ENCODE measurements at regions not wholly inside any gene's neighbourhood (a gene's known extent, or its start where the extent isn't known, plus 50 kb on each side); places are given as distances from the start of the nearest gene placed in this dataset.

DNA sequence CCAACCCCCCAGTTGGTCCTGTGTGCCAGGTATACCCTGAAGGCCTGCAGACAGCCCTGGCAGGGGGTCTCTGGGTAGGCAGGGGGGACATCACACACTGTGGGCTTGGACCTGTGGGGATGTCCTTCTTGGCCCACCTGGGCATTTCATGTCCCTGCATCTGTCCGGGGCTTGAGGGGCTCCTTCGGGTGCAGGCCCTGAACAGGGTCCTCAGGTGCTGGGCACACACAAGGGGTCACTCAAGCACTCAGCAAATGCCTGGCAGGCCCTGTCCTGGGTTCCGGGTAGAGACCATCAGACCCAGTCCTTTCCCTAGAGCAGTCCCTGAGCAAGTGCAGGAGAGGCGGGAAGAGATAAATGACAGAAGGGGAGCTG, 70.5 kb upstream of the WNT11 start:
- no peak for DNase-seq (ENCODE audit: low read depth)

DNA sequence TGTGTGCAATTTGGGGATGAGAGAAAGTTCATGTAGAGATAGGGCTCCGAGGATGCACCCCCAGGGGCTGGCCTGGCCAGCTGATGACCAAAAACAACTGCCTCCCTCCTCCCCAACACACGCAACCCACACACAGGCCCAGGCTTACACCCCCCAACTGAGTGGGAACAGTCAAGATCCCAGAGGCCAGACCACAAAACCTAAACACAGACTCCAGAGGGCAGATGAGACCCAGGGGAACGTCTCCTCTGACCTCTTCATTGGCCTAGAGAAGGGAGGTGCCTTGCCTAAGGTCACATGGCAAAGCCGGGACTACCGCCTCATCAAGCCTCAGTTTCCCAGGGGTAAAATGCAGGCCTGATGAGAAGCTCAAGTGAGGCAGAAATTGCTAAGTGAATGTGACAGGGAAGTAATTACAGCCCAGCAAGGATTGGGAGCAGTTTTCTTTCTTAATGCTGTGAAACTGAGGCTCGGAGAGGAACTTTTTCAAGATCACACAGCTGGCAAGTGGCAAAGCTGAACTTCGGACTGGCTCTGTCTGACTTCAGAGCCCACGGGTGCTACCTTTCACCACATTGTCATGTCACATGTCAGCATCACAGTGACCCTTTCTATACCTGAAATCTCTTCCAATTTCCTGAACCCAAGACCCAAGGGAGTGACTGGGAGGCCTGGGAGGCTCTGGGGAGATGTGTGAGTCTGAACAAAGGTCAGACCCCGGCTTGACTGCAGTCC, 69.9 kb upstream of the WNT11 start:
- DNase-seq (ENCODE audit: low read depth): no peak

DNA sequence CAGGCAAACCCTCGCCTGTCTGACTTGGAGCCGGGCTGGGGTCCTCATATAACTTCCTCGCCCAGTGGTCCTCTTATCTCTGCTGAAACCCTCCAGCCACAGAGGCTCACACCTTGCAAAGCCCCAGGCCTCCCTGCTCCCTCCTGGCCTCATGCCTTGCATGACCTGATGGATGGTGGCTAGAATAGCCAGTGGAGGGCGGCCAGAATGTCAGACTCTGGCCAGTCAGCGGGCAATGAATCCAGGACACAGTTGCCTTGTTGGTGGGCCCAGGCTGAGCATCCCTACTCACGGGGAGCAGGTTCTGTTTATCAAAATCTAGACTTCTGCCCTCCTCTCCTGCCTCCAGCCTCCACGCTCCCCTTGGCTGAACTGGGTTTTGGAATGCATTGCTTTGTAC, 69.1 kb upstream of the WNT11 start:
- no peak for DNase-seq (ENCODE audit: low read depth)

DNA sequence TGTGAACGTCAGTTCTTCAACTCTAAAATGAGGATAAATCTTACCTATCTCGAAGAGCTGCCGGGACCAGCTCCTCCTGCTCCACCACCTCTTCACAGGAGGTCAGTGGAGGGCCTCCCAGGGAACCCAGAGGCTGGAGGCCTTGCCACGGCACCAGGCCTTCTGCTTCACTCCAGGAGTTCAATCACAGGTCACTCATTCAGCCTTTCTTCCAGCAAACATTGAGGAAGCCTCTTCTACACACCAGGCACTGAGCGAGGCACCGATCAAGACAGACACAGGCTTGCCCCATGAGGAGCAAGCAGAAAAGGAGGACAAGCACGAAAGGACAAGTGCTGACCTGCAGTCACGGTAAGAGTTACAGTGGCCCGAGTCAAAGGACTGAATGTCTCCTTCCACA, 64.8 kb upstream of the WNT11 start:
- DNase-seq (ENCODE audit: low read depth): no peak

DNA sequence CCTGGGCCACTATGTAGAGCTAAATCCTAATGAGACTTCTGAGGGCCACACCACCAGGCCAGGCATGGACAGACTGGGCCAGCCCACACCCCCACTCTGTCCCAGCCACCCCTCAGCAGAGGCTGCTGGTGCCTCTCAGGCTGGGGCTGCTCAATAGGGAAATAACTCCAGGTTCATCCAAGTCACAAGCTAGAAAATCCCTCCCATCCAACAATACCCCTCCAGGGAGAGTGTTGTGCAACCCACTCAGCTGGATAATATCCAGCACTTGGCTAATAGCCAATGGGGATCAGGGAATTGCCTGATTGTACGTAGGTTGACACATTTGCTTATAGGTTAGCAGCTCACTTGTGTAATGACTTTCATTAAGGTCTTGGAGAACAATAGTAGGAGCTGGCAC, 64.1 kb upstream of the WNT11 start:
- DNase-seq (ENCODE audit: low read depth): no peak

DNA sequence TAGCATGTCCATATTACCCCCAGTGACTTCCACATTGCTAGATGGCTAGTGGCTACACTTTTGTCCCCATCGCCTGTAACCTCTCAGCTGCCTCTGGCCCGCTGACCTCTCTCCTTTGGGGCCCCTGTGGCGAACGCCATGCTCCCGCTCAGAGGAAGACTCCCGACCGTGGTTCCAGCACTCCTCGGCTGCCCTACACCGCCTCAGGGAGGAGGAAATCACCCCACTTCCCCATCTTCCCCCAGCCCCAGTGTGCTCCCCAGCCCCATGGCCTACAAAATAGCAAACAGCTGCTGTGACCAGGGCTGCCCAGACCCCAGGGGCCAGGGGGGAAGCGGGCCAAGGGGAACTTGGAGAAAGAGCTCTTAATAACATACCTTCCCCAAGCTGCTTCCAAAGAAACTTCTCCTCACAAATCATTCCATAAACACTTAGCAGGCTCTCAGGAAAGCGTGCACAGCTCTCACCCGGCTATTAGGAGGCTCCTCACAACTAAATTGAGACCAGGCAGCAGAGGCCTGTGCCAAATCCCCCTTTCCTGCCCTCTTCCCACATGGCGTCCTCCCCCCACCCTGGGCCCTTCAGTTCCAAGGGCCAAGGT, 63.5 kb upstream of the WNT11 start:
- DNase-seq (ENCODE audit: low read depth): no peak

DNA sequence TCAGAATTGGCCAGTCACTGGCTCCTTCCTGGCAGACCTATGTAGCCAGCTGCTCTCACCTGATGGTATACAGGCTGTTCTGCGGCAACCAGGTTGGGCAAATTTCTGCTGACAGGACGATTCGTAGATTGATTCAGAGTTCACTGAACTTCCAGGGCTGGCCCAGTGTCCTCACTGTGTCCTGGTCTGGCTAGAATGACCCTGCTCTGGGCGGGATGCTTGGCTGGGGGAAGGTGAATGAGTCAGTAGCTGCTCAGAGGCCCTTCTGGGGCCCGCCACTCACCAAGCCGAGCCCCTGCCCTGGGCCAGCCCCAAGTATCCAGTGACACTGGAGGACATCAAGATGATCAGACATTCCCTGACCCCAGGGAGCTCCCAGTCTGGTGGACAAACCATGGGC, 62.9 kb upstream of the WNT11 start:
- no peak for DNase-seq (ENCODE audit: low read depth)

DNA sequence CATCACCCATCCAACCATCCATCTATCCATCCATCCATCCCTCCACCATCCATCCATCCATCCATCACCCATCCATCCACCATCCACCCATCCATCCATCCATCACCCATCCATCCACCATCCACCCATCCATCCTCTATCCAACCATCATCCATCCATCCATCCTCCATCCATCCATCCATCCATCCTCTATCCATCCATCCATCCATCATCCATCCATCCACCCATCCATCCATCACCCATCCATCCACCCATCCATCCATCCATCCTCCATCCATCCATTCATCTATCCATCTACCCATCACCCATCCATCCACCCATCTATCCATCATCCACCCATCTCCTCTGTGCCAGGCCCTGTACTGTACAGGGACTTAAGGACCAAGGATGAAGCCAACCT, 62.2 kb upstream of the WNT11 start:
- DNase-seq (ENCODE audit: low read depth): no peak

DNA sequence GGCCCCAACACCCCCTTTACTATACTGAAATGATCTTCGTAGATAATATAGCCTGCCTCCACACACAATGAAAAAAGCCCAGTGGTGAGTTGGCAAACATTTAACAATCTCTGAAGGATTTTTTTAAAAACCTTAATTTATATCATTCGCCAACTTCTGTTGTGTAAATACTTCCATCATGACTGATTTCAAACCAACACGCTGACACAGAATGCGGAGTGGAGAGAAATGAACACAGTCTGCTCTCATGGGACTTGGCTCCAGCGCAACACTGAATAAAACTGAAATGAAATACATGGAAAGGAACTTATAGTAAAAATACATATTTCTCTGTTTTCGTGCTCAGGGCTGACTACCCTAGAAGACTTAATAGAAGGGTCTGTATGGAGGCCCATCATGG, 61.3 kb upstream of the WNT11 start:
- no peak for DNase-seq (ENCODE audit: low read depth)

DNA sequence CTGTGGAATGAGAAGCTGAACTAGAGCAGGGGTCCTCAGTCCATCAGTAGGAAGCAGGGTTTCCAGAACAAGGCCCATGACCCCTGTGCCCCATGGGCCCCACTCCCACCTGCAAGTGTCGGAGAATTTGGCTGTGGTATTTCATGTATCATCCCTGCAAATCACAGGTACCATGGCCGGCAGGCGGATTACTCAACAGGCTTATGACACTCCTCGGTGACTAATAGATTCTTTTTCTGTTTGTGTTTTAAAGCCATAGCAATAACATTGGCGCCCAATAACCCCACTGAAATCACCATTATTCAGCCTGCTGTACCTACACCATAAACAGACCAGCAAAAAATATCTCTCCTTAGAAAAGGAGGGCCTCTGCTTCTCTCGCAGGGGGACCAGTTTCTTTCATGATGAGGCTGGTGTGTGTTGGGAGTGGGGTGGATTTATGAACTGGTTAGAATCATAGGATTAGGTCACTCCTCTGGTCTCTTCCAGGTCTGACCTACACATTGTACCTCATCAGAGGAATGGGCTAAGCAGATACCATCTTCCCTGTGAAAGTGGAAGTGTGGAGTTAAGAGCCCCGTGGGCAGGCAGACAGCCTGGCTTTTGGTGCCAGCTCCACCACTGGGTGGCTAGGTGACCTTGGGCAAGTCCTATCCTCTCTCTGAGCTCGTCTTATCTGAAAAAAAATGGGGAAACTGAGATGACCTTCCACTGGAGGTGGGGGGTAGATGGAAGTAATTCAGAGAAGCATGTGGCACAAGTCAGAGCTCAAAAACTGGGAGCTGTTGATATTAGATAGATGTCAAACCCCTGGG, 60.2 kb upstream of the WNT11 start:
- peak; percentile 60 for DNase-seq (ENCODE audit: low read depth)

DNA sequence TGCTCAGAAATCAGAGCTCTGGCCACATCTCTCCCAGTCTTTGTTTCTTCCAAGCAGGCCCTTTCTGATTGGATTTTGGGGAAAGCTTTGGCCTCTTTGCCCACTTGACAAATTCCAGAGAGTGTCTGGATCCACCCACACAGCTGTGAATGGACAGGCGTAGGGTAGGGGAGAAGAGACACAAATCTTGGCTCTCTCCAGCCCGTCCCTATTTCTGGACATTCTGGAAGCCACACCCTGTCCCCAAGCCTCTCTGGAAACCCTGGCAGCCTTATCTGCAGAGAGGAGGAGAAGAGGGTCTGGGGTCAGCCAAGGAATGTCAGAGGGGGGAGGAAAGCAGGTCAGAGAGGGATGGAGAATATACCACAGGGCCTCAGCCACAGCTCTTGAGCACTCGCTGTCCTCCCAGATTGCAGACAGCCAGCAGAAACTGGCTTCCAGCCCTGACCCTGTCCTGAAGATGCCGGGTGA, 59.5 kb upstream of the WNT11 start:
- DNase-seq (ENCODE audit: low read depth): no peak

DNA sequence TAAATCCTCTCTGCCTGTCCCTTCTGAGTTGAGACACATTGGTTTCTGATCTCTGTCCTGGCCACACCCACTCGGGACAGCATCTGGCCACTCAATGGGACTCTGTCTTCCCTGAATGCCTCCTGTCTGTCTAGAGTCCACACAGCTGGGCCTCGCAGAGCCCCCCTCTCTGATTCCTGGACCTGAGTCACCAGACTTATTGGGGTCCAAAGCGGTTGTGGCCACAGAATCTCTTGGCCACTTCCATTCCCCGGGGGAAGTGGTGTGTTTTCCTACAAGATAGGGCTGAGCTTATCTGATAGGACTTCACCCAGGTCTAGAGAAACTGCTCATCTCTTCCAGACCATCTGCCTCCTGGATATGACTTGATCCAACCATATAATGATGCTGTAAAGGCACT, 57.4 kb upstream of the WNT11 start:
- no peak for DNase-seq (ENCODE audit: low read depth)

DNA sequence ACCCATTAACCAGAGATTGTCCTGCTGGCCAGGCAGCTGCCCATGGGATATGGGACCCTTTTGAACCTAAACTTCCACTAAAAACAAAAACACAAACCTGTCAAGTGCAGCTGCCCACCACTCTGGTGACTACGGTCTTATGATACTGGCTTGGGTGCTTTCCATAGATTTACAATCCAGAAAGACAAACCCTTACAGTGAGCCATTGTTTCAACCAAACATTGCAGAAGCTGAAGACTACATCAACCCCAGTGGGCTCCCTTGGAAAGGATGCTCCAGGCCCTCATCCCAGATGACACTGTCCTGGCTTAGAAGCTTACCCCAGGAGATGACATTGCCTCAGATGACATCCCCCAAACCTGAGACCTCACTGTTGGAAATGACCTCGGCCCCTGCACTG, 56.9 kb upstream of the WNT11 start:
- DNase-seq (ENCODE audit: low read depth): no peak

DNA sequence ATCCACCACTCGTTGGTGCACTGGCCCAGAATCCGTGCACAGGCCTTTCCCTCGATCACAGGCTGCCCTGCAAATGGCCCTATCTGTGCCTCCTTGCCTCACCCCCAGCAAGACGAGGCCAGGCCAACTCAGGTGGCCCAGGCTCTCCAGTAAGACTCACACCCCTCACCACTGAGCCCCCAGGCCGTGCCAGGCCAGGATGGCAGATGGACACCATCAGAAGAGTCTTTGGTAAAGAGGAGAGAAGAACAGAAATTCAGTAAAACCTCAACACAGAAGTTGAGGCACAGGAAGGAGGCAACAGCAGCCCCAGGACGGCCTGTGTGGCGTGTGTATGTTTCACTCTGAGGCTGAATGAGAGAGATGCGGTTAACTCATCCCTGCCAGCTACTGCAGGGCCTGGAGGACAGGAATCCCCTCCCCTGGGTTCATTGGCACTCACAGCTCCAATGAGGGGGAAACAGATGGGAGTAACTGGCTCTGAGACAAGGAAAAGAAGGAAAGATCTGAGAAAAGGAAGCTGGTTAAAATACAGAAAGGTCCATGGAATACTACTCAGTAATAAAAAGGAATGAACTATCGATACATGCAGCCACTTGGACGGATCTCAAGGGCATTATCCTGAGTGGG, 54.1 kb upstream of the WNT11 start:
- no peak for DNase-seq (ENCODE audit: low read depth)

DNA sequence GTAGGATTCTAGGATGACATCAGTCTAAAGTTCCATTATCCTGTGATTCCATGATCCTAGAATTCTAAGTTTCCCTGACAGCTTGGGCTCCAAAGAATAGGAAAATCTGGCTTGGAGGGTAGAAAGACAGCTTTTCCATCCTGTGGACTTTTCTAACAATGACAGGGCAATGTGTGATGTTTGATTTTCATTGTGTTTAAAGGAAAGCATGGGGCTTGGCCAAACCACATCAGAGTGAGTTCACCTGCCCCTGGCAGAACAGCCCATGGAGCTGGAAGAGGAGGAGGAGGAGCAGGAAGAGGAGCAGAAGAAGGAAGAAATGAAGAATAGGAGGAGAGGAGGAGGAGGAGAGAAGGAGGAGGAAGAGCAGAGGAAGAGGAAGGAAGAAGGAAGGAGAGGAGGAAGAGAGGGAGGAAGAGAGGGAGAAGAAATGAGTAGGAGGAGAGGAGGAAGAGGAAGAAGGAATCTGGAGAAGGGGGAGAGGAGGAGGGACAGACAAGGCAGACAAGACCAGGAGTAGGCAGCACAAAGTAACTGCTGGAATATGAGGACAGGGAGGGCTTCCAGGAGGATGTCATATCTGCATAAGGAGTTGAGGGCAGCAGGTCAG, 53.1 kb upstream of the WNT11 start:
- no peak for DNase-seq (ENCODE audit: low read depth)

DNA sequence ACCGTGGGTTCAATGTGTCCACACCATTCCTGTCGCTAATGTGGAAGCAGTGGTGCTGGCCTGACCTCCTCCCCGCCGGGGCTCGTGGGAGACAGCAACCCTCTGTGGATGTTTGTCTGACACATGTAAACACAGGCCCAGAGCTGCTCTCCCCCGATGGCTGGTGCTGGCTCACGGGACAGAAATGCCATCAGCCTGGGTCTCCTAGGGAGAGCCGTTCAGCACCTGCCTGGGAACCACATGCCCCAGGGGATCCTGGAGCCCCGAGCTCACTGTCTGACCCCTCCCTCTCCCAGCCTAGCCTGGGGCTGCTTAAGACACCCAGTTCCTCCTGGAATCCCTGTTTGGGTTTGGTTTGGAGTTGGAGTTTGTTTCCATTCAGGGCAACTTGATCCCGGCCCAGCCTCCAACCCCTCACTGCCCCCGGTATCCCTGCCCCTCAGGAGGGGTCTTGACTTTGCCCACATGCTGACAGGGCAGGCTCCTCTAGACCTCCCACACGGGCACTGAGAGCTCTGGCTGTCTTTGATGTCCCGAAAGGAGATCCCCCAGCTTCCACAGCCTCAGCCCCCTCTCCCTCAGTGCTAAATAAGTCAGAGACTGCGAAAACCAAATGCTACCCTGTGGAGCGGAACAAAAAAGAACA, 50.9 kb upstream of the WNT11 start:
- DNase-seq (ENCODE audit: low read depth): no peak

DNA sequence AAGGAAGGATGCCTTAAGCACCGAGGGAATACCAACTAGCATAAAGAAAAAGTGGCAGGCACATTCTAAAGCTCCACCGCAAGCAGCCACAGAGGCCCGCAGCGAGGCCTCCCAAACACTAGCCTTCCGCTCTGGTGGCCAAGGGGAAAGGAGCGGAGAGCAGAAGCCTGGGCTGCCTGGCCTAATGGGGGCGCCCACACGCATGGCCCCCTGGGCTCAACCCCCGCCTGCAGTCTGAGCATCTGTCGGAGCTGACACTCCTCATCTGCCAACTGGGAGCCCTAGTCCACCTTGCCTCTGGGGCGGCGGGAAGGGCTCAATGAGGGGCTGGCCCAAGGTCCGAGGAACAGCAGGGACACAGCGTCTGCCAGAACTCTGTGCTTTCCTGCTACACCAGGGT, 50.1 kb upstream of the WNT11 start:
- no peak for DNase-seq (ENCODE audit: low read depth)
